ENCODE measurements at regions not wholly inside any gene's neighbourhood (a gene's known extent, or its start where the extent isn't known, plus 50 kb on each side); places are given as distances from the start of the nearest gene placed in this dataset.

DNA sequence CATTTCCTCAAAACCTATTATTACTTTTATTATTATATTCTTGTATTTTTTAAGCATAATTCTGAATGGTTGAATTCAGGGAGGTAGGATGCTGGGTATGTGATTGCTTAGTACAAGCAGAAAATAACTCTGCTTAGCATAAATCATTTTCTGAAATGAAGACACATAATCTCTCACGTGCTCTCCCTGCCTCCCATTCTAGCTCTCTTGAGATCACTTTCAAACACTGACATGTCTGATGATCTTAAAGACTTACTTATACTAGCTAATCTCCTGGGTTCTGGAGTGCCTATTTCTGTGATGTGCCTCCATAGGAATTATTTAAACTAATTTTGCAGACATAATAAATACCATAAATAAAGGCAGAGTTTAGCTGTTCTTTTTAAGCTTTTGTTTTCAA is 1136.0 kb downstream of the SUCLG1 start:
- TF ChIP-seq, protein P1, sequence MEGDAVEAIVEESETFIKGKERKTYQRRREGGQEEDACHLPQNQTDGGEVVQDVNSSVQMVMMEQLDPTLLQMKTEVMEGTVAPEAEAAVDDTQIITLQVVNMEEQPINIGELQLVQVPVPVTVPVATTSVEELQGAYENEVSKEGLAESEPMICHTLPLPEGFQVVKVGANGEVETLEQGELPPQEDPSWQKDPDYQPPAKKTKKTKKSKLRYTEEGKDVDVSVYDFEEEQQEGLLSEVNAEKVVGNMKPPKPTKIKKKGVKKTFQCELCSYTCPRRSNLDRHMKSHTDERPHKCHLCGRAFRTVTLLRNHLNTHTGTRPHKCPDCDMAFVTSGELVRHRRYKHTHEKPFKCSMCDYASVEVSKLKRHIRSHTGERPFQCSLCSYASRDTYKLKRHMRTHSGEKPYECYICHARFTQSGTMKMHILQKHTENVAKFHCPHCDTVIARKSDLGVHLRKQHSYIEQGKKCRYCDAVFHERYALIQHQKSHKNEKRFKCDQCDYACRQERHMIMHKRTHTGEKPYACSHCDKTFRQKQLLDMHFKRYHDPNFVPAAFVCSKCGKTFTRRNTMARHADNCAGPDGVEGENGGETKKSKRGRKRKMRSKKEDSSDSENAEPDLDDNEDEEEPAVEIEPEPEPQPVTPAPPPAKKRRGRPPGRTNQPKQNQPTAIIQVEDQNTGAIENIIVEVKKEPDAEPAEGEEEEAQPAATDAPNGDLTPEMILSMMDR (optimal IDR thresholded peaks at IDR 0.05 in 1 of 3, IDR thresholded peaks at IDR 0.05 in 1 of 3, conservative IDR thresholded peaks at IDR 0.05 in 1 of 3; ENCODE audit: extremely low read depth in 1 of 3, insufficient read depth in 2 of 3, low read length in 3 of 3): no peak
- TF ChIP-seq EZH2 (IDR thresholded peaks at IDR 0.05; ENCODE audit: low read length): no peak
